IPS DF 6.9 (cell line): ENCODE measurements at regions not wholly inside any gene's neighbourhood (a gene's known extent, or its start where the extent isn't known, plus 50 kb on each side); places are given as distances from the start of the nearest gene placed in this dataset.
"Not testable (repeated sequence)": the region's sequence is repeated elsewhere in the genome, so short reads cannot be mapped to it uniquely, and the experiment has no call there.

ENCODE experiments used
- DNase-seq: peaks from one replicate; pipeline ENCODE4 v3.0.0-alpha.2; 2013; ENCODE audit warnings: low read depth, low spot score
- H3K27ac ChIP-seq: one replicate; pipeline ENCODE4 v1.5.1; 2013; ENCODE audit warnings: low read length, control low read depth
- H3K27me3 ChIP-seq: 2 replicates; pipeline ENCODE4 v1.6.1; 2013; ENCODE audit warnings: mild to moderate bottlenecking, low read length; ENCODE audit not compliant: control insufficient read depth, insufficient read depth
- H3K36me3 ChIP-seq: 2 replicates; pipeline ENCODE4 v1.6.1; 2013; ENCODE audit warnings: low read length; ENCODE audit not compliant: control insufficient read depth, insufficient read depth
- H3K4me1 ChIP-seq: 2 replicates; pipeline ENCODE4 v1.6.1; 2013; ENCODE audit warnings: low read length; ENCODE audit not compliant: control insufficient read depth, insufficient read depth
- H3K4me3 ChIP-seq: 2 replicates; pipeline ENCODE4 v1.5.1; 2013; ENCODE audit warnings: mild to moderate bottlenecking, low read length
- H3K9me3 ChIP-seq: 2 replicates; pipeline ENCODE4 v1.6.1; 2013; ENCODE audit warnings: low read length, inconsistent platforms; ENCODE audit not compliant: control insufficient read depth, insufficient read depth
- WGBS: extraction: QIAGEN DNeasy Blood & Tissue Kit; methylation state at CpG from one replicate; pipeline ENCODE4 v1.1.7; 2013; ENCODE audit warnings: mixed read lengths, missing lambda C conversion rate; ENCODE audit not compliant: insufficient read length, insufficient coverage; 5-methylcytosine and 5-hydroxymethylcytosine counted together

GRCh38 chr22:44650806-44651205 lies 51.2 kb upstream of the PRR5 start:
- H3K4me1 ChIP-seq, result no peaks in the 10 kb centered on the region
- H3K9me3 ChIP-seq, result no peaks in the 10 kb centered on the region
- WGBS, result no CpG with 5 or more reads among the region's 2 CpGs
- H3K4me3 ChIP-seq, result no peak overlapping the region
- DNase-seq, result no peak
- H3K27me3 ChIP-seq, result no peaks in the 10 kb centered on the region
- H3K36me3 ChIP-seq, result no peaks in the 10 kb centered on the region
- H3K27ac ChIP-seq, result no peak overlapping the region

- no peak overlapping the region for H3K4me3 ChIP-seq
- no peaks in the 10 kb centered on the region for H3K9me3 ChIP-seq
- H3K27me3 ChIP-seq, result no peaks in the 10 kb centered on the region
- no peak for DNase-seq
- no peaks in the 10 kb centered on the region for H3K36me3 ChIP-seq
- no peak overlapping the region for H3K27ac ChIP-seq
- WGBS, result no CpG with 5 or more reads among the region's 20 CpGs
- no peaks in the 10 kb centered on the region for H3K4me1 ChIP-seq
Observed at GRCh38 chr22:44648821-44649565, 53.0 kb upstream of the PRR5 start.

- H3K27me3 ChIP-seq, result no peaks in the 10 kb centered on the region
- H3K36me3 ChIP-seq, result no peaks in the 10 kb centered on the region
- H3K27ac ChIP-seq, result no peak overlapping the region
- no peak for DNase-seq
- no peak overlapping the region for H3K4me3 ChIP-seq
- no peaks in the 10 kb centered on the region for H3K4me1 ChIP-seq
- no peaks in the 10 kb centered on the region for H3K9me3 ChIP-seq
- no CpG with 5 or more reads among the region's 12 CpGs for WGBS
Observed at GRCh38 chr22:44648085-44648820, 53.8 kb upstream of the PRR5 start.

GRCh38 chr22:44647141-44647540 lies 54.9 kb upstream of the PRR5 start:
- Histone ChIP-seq H3K27ac (no peak overlapping the region), H3K4me3 (no peak overlapping the region), H3K36me3 (no peaks in the 10 kb centered on the region), H3K9me3 (no peaks in the 10 kb centered on the region), H3K27me3 (no peaks in the 10 kb centered on the region), H3K4me1 (no peaks in the 10 kb centered on the region)
- no CpG with 5 or more reads among the region's 7 CpGs for WGBS
- DNase-seq, result no peak

GRCh38 chr22:44646668-44647067 lies 55.3 kb upstream of the PRR5 start:
- no CpG with 5 or more reads among the region's 6 CpGs for WGBS
- Histone ChIP-seq H3K27me3 (no peaks in the 10 kb centered on the region), H3K27ac (no peak overlapping the region), H3K36me3 (no peaks in the 10 kb centered on the region), H3K4me1 (no peaks in the 10 kb centered on the region), H3K9me3 (no peaks in the 10 kb centered on the region), H3K4me3 (no peak overlapping the region)
- DNase-seq, result no peak

- WGBS, result no CpG with 5 or more reads among the region's 13 CpGs
- Histone ChIP-seq H3K27ac (no peak overlapping the region), H3K4me3 (no peak overlapping the region), H3K36me3 (no peaks in the 10 kb centered on the region), H3K4me1 (no peaks in the 10 kb centered on the region), H3K27me3 (no peaks in the 10 kb centered on the region), H3K9me3 (no peaks in the 10 kb centered on the region)
- no peak for DNase-seq
Observed at GRCh38 chr22:44646141-44646540, 55.9 kb upstream of the PRR5 start.

- Histone ChIP-seq H3K27ac (no peak overlapping the region), H3K4me3 (no peak overlapping the region), H3K27me3 (no peaks in the 10 kb centered on the region), H3K36me3 (no peaks in the 10 kb centered on the region), H3K9me3 (no peaks in the 10 kb centered on the region), H3K4me1 (no peaks in the 10 kb centered on the region)
- DNase-seq, result no peak
- no CpG with 5 or more reads among the region's 11 CpGs for WGBS
Observed at GRCh38 chr22:44645531-44645930, 56.5 kb upstream of the PRR5 start.

GRCh38 chr22:44645083-44645482 lies 56.9 kb upstream of the PRR5 start:
- H3K4me1 ChIP-seq, result no peaks in the 10 kb centered on the region; the same call in 1 of the 2 replicates
- no CpG with 5 or more reads among the region's 4 CpGs for WGBS
- no peaks in the 10 kb centered on the region for H3K9me3 ChIP-seq
- no peak overlapping the region for H3K27ac ChIP-seq
- H3K4me3 ChIP-seq, result no peak overlapping the region
- no peak for DNase-seq
- no peaks in the 10 kb centered on the region for H3K27me3 ChIP-seq
- H3K36me3 ChIP-seq, result no peaks in the 10 kb centered on the region

GRCh38 chr22:44643526-44644101 lies 58.4 kb upstream of the PRR5 start:
- H3K36me3 ChIP-seq, H3K27ac ChIP-seq, H3K27me3 ChIP-seq, DNase-seq, H3K4me1 ChIP-seq, H3K4me3 ChIP-seq, H3K9me3 ChIP-seq: not testable (repeated sequence)
- WGBS, result no CpG with 5 or more reads among the region's 19 CpGs

- no peaks in the 10 kb centered on the region for H3K36me3 ChIP-seq
- no CpG with 5 or more reads among the region's 10 CpGs for WGBS
Observed at GRCh38 chr22:44642096-44642644, 59.8 kb upstream of the PRR5 start.

More at GRCh38 chr22:44642096-44642644, 59.8 kb upstream of the PRR5 start:
- Histone ChIP-seq H3K27ac (no peak overlapping the region), H3K27me3 (no peaks in the 10 kb centered on the region), H3K4me1 (no peaks in the 10 kb centered on the region; the same call in 1 of the 2 replicates), H3K9me3 (no peaks in the 10 kb centered on the region), H3K4me3 (no peak overlapping the region)
- DNase-seq, result no peak
